Prostate gland (tissue), 2 donors: ENCODE measurements at regions not wholly inside any gene's neighbourhood (a gene's known extent, or its start where the extent isn't known, plus 50 kb on each side); places are given as distances from the start of the nearest gene placed in this dataset.

Experiments
- CTCF ChIP-seq, 4 experiments: fragments of 200-600 bp in 2 of 4; fragments of 450-650 bp in 2 of 4; sonication (generic) in 2 of 4; IDR thresholded peaks; 1 replicate in 3 of 4; 2 replicates in 1 of 4; pipeline ENCODE4 v1.5.1; 2016 to 2019; ENCODE audit warnings: antibody characterized with exemption in 4 of 4, mild to moderate bottlenecking in 2 of 4, moderate library complexity in 2 of 4
- POLR2AphosphoS5 ChIP-seq: sonication (generic); formaldehyde crosslinking; IDR thresholded peaks from one replicate; pipeline ENCODE4 v1.6.1; 2017; ENCODE audit warnings: antibody characterized with exemption

- TF ChIP-seq POLR2AphosphoS5, result no peak
- TF ChIP-seq CTCF (IDR thresholded peaks at IDR 0.05), result no peak
Observed at GRCh38 chr3:11919390-11919789, 72.7 kb upstream of the TAMM41 start.
